Glomerular endothelial cell (primary cell): ENCODE measurements at regions not wholly inside any gene's neighbourhood (a gene's known extent, or its start where the extent isn't known, plus 50 kb on each side); places are given as distances from the start of the nearest gene placed in this dataset.
A peak's percentile ranks its signal among the peaks of the same experiment; 100 is the strongest.
"Not testable (repeated sequence)": the region's sequence is repeated elsewhere in the genome, so short reads cannot be mapped to it uniquely, and the experiment has no call there.

ENCODE experiments used
- DNase-seq: peaks from one replicate; pipeline ENCODE4 v3.0.0-alpha.2; 2011; ENCODE audit warnings: low read depth, low spot score; ENCODE audit errors: extremely low read depth

- DNase-seq: no peak
Measured at GRCh38 chr10:52966904-52967303, 194.3 kb upstream of the MBL2 start.

GRCh38 chr10:52965938-52966401 lies 193.4 kb upstream of the MBL2 start:
- no peak for DNase-seq

GRCh38 chr10:52965509-52965908 lies 192.9 kb upstream of the MBL2 start:
- DNase-seq: no peak

DNA sequence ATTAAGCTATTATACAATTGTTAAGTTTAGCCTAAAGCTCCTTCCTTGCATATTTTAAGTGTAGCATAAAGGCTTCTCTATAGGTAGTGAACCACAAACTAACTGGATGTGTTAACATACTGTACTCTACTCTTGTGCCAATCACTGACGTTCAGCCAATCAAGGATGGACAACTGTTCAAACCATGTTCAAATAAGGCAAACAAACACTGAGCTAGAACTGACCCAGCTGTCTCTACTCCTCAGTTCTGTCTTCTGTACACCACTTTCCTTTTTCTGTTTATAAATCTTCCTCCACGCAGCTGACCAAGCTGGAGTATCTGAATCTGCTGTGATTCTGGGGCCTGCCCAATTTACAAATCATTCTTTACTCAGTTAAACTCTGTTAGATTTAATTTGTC lies 188.7 kb upstream of the MBL2 start:
- no peak for DNase-seq

- DNase-seq: no peak
Measured at GRCh38 chr10:52959810-52960209, 187.2 kb upstream of the MBL2 start.

DNA sequence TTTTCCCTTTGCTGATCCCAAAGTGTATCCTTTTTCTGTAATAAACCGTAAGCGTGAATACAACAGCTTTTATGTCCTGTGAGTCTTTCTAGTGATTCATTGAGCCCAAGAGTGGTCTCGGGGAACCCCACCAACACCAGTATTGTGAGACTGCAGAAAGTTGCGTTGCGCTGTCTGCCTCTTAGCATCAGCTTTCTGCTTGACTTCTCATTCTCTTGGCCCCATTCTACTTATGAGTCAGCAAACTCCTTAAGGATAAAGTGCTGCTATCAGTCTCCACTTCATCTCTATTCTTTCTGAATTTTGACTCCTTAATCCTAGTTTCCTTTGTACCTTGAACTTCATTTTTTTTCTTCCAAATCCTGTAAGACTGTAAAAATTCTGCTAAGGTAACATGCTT lies 184.3 kb upstream of the MBL2 start:
- no peak for DNase-seq

DNA sequence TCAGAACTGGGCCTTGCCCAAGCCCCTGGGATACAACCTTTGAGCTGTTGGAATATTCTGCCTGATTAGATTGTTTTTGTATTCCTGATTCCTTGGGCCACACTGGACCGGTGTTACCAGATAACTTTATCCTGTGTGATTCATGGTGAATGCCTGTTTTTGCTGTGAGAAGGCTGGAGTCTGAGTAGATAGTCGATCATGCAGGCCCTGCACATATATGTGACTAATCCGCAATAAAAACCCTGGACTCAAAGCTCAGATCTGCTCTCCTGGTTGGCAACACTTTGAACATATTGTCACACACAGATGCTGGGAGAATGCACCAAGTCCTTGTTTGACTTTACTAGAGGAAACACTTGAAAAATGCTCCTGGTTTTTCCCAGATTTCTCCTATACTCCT lies 183.9 kb upstream of the MBL2 start:
- no peak for DNase-seq

DNA sequence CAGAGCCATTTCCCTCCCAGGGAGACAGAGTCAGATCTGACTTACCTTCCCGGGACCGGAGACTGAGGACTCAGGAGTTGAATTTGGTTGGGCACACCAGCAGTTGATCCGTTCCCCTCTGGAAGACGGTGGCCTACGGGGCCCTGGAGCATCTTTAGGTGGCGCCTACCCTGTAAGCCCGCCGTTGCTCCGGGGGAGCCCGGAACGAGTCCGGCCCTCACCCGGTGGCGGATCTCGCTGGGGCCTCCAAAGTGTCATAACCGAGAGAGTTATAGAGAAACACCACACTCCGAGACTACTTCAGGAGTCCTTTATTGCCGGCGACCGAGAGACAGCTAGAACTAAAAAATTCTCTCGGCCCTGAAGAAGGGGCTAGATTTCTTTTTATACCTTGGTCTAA lies 182.8 kb upstream of the MBL2 start:
- no peak for DNase-seq

DNA sequence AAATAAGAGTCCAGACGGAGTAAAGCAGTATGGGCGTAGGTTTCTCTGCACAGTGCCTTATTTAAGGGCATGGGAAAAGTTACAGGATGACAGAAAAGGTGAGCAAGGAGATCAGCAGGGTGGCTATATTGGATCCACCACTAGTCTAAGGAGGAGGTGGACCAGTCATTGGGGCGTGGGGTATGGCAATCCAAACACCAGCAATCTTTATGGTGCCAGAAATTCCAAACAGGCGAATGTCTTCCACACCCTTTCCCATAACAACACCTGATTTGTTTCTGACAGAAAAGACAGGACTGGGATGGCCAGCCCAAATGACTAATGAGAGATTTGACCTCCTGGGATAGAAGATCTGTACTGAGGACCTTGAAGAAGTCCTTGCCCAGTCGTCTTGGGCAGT lies 181.8 kb upstream of the MBL2 start:
- DNase-seq: no peak

- no peak for DNase-seq
Measured at GRCh38 chr10:52952391-52953055, 179.9 kb upstream of the MBL2 start.

DNA sequence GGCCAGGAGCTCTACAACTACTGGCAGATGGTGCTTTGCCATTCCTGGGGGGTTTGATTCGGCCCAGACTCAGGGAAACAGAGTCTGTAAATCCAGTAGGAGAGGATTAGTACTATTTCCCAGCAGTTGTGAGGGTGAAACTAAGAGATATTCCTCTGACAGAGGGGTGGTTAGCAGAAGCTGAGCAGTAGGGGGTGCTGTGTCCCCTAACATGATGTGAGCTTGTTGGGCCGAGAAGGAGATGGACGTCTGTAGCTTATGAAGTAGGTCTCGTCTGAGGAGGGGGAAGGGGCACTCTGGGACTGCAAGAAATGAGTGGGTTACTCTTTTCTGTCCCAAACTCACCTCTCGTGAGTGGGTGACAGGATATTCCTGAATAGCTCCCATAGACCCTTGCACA lies 179.2 kb upstream of the MBL2 start:
- DNase-seq: peak; percentile 23

GRCh38 chr10:52950578-52950977 lies 178.0 kb upstream of the MBL2 start:
- no peak for DNase-seq

GRCh38 chr10:52949899-52950298 lies 177.3 kb upstream of the MBL2 start:
- DNase-seq: no peak

- no peak for DNase-seq
Measured at GRCh38 chr10:52946486-52946885, 173.9 kb upstream of the MBL2 start.

- DNase-seq: not testable (repeated sequence)
Measured at GRCh38 chr10:52945521-52945920, 172.9 kb upstream of the MBL2 start.

DNA sequence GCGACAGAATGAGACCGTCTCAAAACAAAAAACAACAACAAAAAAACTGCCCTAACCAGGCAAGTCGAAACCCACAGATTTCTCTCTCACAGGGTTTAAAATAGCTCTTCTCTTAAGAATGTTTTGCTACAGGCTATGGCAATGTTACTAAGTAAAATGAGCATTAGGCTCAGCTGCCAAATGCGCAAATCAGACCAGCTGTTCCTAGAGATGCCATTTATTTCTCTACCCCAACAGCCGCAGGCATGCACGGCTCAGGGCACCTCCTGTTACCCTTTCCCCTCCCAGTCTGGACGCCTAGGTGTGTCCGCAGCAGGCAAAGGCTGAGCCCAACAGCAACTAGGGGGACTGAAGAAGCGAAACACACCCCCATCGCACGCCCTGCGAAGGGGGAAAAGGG lies 168.3 kb upstream of the MBL2 start:
- no peak for DNase-seq

- no peak for DNase-seq
Measured at GRCh38 chr10:52939894-52940293, 167.3 kb upstream of the MBL2 start.

DNA sequence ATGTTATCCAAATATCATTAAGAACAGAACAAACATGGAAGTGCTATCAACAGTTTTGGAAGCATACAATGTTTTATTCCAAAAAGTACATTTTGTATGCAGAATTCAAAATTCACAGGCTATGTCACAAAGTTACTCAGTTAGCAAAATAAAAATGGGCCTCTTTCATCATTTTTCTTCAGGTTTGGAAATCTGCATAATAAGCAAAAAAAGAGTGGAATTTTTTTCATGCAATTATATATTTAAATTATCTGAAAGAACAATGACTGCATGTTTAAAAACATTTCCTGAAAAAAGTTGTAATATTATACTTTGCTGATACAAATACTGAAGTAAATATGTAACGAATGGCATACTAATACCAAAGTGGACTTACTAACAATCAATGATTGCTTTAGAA lies 161.2 kb upstream of the MBL2 start:
- no peak for DNase-seq

DNA sequence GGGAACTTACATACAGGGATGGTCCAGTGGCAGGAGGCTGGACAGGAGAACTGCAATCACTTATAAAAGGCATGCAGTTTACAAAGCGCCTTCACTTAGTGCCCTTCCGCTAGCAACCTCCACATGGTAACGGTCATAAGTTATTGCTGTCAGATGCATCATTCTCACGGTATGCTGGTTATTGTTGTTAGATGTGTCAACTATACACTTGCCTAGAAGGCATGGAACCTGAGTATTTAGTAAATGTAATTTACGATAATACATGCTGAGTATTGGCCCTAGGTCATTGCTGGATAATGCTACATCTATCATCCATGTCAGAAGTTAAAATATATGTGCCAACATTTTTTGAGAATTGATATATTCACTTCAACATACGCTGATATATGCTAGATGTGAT lies 155.1 kb upstream of the MBL2 start:
- no peak for DNase-seq

GRCh38 chr10:52923520-52923919 lies 150.9 kb upstream of the MBL2 start:
- no peak for DNase-seq

- no peak for DNase-seq
Measured at GRCh38 chr10:52918714-52919305, 146.2 kb upstream of the MBL2 start.

- no peak for DNase-seq
Measured at GRCh38 chr10:52915391-52915790, 142.8 kb upstream of the MBL2 start.

- no peak for DNase-seq
Measured at GRCh38 chr10:52911163-52911562, 138.6 kb upstream of the MBL2 start.
